Ovary (tissue), 3 donors: ENCODE measurements at regions not wholly inside any gene's neighbourhood (a gene's known extent, or its start where the extent isn't known, plus 50 kb on each side); places are given as distances from the start of the nearest gene placed in this dataset.

Experiments used
- CTCF ChIP-seq, 3 donors: fragments of 450-650 bp in 2 of 3; fragments of 200-600 bp in 1 of 3; IDR thresholded peaks; one replicate each; pipeline versions ENCODE4 v1.5.1 to v1.8.0; 2016 to 2022; ENCODE audit warnings: antibody characterized with exemption in 3 of 3, mild to moderate bottlenecking in 1 of 3
- EP300 ChIP-seq: sonication (generic); formaldehyde crosslinking; IDR thresholded peaks from one replicate; pipeline ENCODE4 v1.6.1; 2017; ENCODE audit warnings: antibody characterized with exemption
- POLR2A ChIP-seq: fragments of 450-650 bp; IDR thresholded peaks from one replicate; pipeline ENCODE4 v1.6.1; 2017; ENCODE audit warnings: antibody characterized with exemption, mild to moderate bottlenecking, moderate library complexity
- donor health status: DM: no; HTN: no; CAD: no.

GRCh38 chr2:14255135-14255820 lies 377.2 kb upstream of the LRATD1 start:
- TF ChIP-seq CTCF (IDR thresholded peaks at IDR 0.05) = no peak
- TF ChIP-seq POLR2A = no peak
- no peak for TF ChIP-seq EP300
